ENCODE measurements at regions not wholly inside any gene's neighbourhood (a gene's known extent, or its start where the extent isn't known, plus 50 kb on each side); places are given as distances from the start of the nearest gene placed in this dataset.

GRCh38 chr16:85300406-85300968 is 188.2 kb upstream of the CIBAR2 start:
- Histone ChIP-seq H3K36me3 (ENCODE audit: control insufficient read depth in 5 of 5, insufficient read depth in 5 of 5, low read length in 5 of 5) (peaks cover 0 to 4% (median 2%) of the 10 kb centered on the region in 5 donors), H3K27me3 (ENCODE audit: control insufficient read depth in 5 of 5, insufficient read depth in 4 of 5, low read length in 5 of 5) (no peaks in the 10 kb centered on the region), H3K9ac (ENCODE audit: low read length in 5 of 5) (no peak overlapping the region), H3K9me3 (ENCODE audit: control insufficient read depth in 5 of 5, low read length in 5 of 5) (no peaks in the 10 kb centered on the region), H3K4me3 (ENCODE audit: low read depth in 1 of 5, low read length in 5 of 5) (no peak overlapping the region), H3K4me1 (ENCODE audit: control insufficient read depth in 5 of 5, insufficient read depth in 5 of 5, low read length in 5 of 5) (peaks cover 1 to 27% (median 20%) of the 10 kb centered on the region in 5 donors), H3K27ac (ENCODE audit: low read depth, low read length) (no peak overlapping the region)

- H3K27ac ChIP-seq (ENCODE audit: low read depth, low read length): no peak overlapping the region
- no peak overlapping the region for H3K4me3 ChIP-seq (ENCODE audit: low read depth in 1 of 5, low read length in 5 of 5)
- no peaks in the 10 kb centered on the region for H3K27me3 ChIP-seq (ENCODE audit: control insufficient read depth in 5 of 5, insufficient read depth in 4 of 5, low read length in 5 of 5)
- no peak overlapping the region for H3K9ac ChIP-seq (ENCODE audit: low read length in 5 of 5)
- peaks cover 4 to 35% (median 27%) of the 10 kb centered on the region in 5 donors for H3K4me1 ChIP-seq (ENCODE audit: control insufficient read depth in 5 of 5, insufficient read depth in 5 of 5, low read length in 5 of 5)
- H3K9me3 ChIP-seq (ENCODE audit: control insufficient read depth in 5 of 5, low read length in 5 of 5): no peaks in the 10 kb centered on the region
- H3K36me3 ChIP-seq (ENCODE audit: control insufficient read depth in 5 of 5, insufficient read depth in 5 of 5, low read length in 5 of 5): peaks cover 0 to 4% (median 0%) of the 10 kb centered on the region in 5 donors
These were observed 189.0 kb upstream of the CIBAR2 start for GRCh38 chr16:85301231-85301630.

- H3K27me3 ChIP-seq (ENCODE audit: control insufficient read depth in 5 of 5, insufficient read depth in 4 of 5, low read length in 5 of 5): no peaks in the 10 kb centered on the region
- peaks cover 9 to 45% (median 37%) of the 10 kb centered on the region in 5 donors for H3K4me1 ChIP-seq (ENCODE audit: control insufficient read depth in 5 of 5, insufficient read depth in 5 of 5, low read length in 5 of 5)
- H3K4me3 ChIP-seq (ENCODE audit: low read depth in 1 of 5, low read length in 5 of 5): no peak overlapping the region
- H3K36me3 ChIP-seq (ENCODE audit: control insufficient read depth in 5 of 5, insufficient read depth in 5 of 5, low read length in 5 of 5): peaks cover 0 to 4% (median 0%) of the 10 kb centered on the region in 5 donors
- no peak overlapping the region for H3K9ac ChIP-seq (ENCODE audit: low read length in 5 of 5)
- no peaks in the 10 kb centered on the region for H3K9me3 ChIP-seq (ENCODE audit: control insufficient read depth in 5 of 5, low read length in 5 of 5)
- H3K27ac ChIP-seq (ENCODE audit: low read depth, low read length): no peak overlapping the region
These were observed 190.0 kb upstream of the CIBAR2 start for GRCh38 chr16:85302018-85302847.

- H3K4me1 ChIP-seq (ENCODE audit: control insufficient read depth in 5 of 5, insufficient read depth in 5 of 5, low read length in 5 of 5): peaks cover 12 to 51% (median 44%) of the 10 kb centered on the region in 5 donors
- H3K27me3 ChIP-seq (ENCODE audit: control insufficient read depth in 5 of 5, insufficient read depth in 4 of 5, low read length in 5 of 5): no peaks in the 10 kb centered on the region
- no peak overlapping the region for H3K27ac ChIP-seq (ENCODE audit: low read depth, low read length)
- no peak overlapping the region for H3K9ac ChIP-seq (ENCODE audit: low read length in 5 of 5)
- H3K9me3 ChIP-seq (ENCODE audit: control insufficient read depth in 5 of 5, low read length in 5 of 5): no peaks in the 10 kb centered on the region
- no peak overlapping the region for H3K4me3 ChIP-seq (ENCODE audit: low read depth in 1 of 5, low read length in 5 of 5)
- H3K36me3 ChIP-seq (ENCODE audit: control insufficient read depth in 5 of 5, insufficient read depth in 5 of 5, low read length in 5 of 5): peaks cover 0 to 4% (median 0%) of the 10 kb centered on the region in 5 donors
These were observed 190.6 kb upstream of the CIBAR2 start for GRCh38 chr16:85302848-85303353.

- Histone ChIP-seq H3K27ac (ENCODE audit: low read depth, low read length) (no peak overlapping the region), H3K27me3 (ENCODE audit: control insufficient read depth in 5 of 5, insufficient read depth in 4 of 5, low read length in 5 of 5) (no peaks in the 10 kb centered on the region), H3K4me3 (ENCODE audit: low read depth in 1 of 5, low read length in 5 of 5) (peak overlapping the region in 1 of 5 donors; percentile 31), H3K9me3 (ENCODE audit: control insufficient read depth in 5 of 5, low read length in 5 of 5) (no peaks in the 10 kb centered on the region), H3K36me3 (ENCODE audit: control insufficient read depth in 5 of 5, insufficient read depth in 5 of 5, low read length in 5 of 5) (peaks cover 0 to 4% (median 0%) of the 10 kb centered on the region in 5 donors), H3K9ac (ENCODE audit: low read length in 5 of 5) (peak overlapping the region in 1 of 5 donors; percentile 4), H3K4me1 (ENCODE audit: control insufficient read depth in 5 of 5, insufficient read depth in 5 of 5, low read length in 5 of 5) (peaks cover 12 to 57% (median 49%) of the 10 kb centered on the region in 5 donors)
These were observed 191.1 kb upstream of the CIBAR2 start for GRCh38 chr16:85303354-85303883.

- peaks cover 12 to 66% (median 57%) of the 10 kb centered on the region in 5 donors for H3K4me1 ChIP-seq (ENCODE audit: control insufficient read depth in 5 of 5, insufficient read depth in 5 of 5, low read length in 5 of 5)
- no peak overlapping the region for H3K27ac ChIP-seq (ENCODE audit: low read depth, low read length)
- H3K36me3 ChIP-seq (ENCODE audit: control insufficient read depth in 5 of 5, insufficient read depth in 5 of 5, low read length in 5 of 5): peaks cover 0 to 4% (median 0%) of the 10 kb centered on the region in 5 donors
- H3K9ac ChIP-seq (ENCODE audit: low read length in 5 of 5): no peak overlapping the region
- no peaks in the 10 kb centered on the region for H3K27me3 ChIP-seq (ENCODE audit: control insufficient read depth in 5 of 5, insufficient read depth in 4 of 5, low read length in 5 of 5)
- H3K9me3 ChIP-seq (ENCODE audit: control insufficient read depth in 5 of 5, low read length in 5 of 5): no peaks in the 10 kb centered on the region
- H3K4me3 ChIP-seq (ENCODE audit: low read depth in 1 of 5, low read length in 5 of 5): no peak overlapping the region
These were observed 192.1 kb upstream of the CIBAR2 start for GRCh38 chr16:85304337-85304736.

GRCh38 chr16:85306071-85306792 is 194.0 kb upstream of the CIBAR2 start:
- Histone ChIP-seq H3K36me3 (ENCODE audit: control insufficient read depth in 5 of 5, insufficient read depth in 5 of 5, low read length in 5 of 5) (no peaks in the 10 kb centered on the region), H3K9me3 (ENCODE audit: control insufficient read depth in 5 of 5, low read length in 5 of 5) (no peaks in the 10 kb centered on the region), H3K4me3 (ENCODE audit: low read depth in 1 of 5, low read length in 5 of 5) (no peak overlapping the region), H3K9ac (ENCODE audit: low read length in 5 of 5) (peak overlapping the region in 2 of 5 donors; percentile 26 to 35), H3K27ac (ENCODE audit: low read depth, low read length) (peak overlapping the region; percentile 50), H3K27me3 (ENCODE audit: control insufficient read depth in 5 of 5, insufficient read depth in 4 of 5, low read length in 5 of 5) (no peaks in the 10 kb centered on the region), H3K4me1 (ENCODE audit: control insufficient read depth in 5 of 5, insufficient read depth in 5 of 5, low read length in 5 of 5) (peaks cover 12 to 82% (median 71%) of the 10 kb centered on the region in 5 donors)

GRCh38 chr16:85306793-85307551 is 194.7 kb upstream of the CIBAR2 start:
- Histone ChIP-seq H3K4me3 (ENCODE audit: low read depth in 1 of 5, low read length in 5 of 5) (no peak overlapping the region), H3K4me1 (ENCODE audit: control insufficient read depth in 5 of 5, insufficient read depth in 5 of 5, low read length in 5 of 5) (peaks cover 12 to 89% (median 72%) of the 10 kb centered on the region in 5 donors), H3K27me3 (ENCODE audit: control insufficient read depth in 5 of 5, insufficient read depth in 4 of 5, low read length in 5 of 5) (no peaks in the 10 kb centered on the region), H3K9me3 (ENCODE audit: control insufficient read depth in 5 of 5, low read length in 5 of 5) (no peaks in the 10 kb centered on the region), H3K36me3 (ENCODE audit: control insufficient read depth in 5 of 5, insufficient read depth in 5 of 5, low read length in 5 of 5) (no peaks in the 10 kb centered on the region), H3K27ac (ENCODE audit: low read depth, low read length) (peak overlapping the region; percentile 50), H3K9ac (ENCODE audit: low read length in 5 of 5) (peak overlapping the region in 1 of 5 donors; percentile 8)

Data from subcutaneous abdominal adipose tissue (tissue), 5 donors.